Astrocyte (in vitro differentiated cells and primary cell): ENCODE measurements at regions not wholly inside any gene's neighbourhood (a gene's known extent, or its start where the extent isn't known, plus 50 kb on each side); places are given as distances from the start of the nearest gene placed in this dataset.

Source experiments
- DNase-seq: peaks from one replicate; pipeline ENCODE4 v3.0.0-alpha.2; 2010; ENCODE audit warnings: low read depth
- FAIRE-seq: peaks from 2 replicates; lab custom pipeline; 2011; peaks lifted over from hg19 to GRCh38; lab: Jason Lieb, UNC
- H2AFZ ChIP-seq: 2 replicates; pipeline ENCODE4 v1.6.0; 2012; ENCODE audit warnings: low read depth, low read length, inconsistent platforms
- H3K27ac ChIP-seq: 2 replicates; pipeline ENCODE4 v1.5.1; 2011; ENCODE audit warnings: low read depth, low read length, inconsistent platforms
- H3K27me3 ChIP-seq: 2 replicates; pipeline ENCODE4 v1.6.0; 2011; ENCODE audit warnings: low read length, inconsistent platforms; ENCODE audit not compliant: insufficient read depth
- H3K36me3 ChIP-seq: 2 replicates; pipeline ENCODE4 v1.5.1; 2011; ENCODE audit warnings: low read length, inconsistent platforms; ENCODE audit not compliant: insufficient read depth
- H3K4me1 ChIP-seq: 2 replicates; pipeline ENCODE4 v1.5.1; 2011; ENCODE audit warnings: low read length, inconsistent platforms; ENCODE audit not compliant: insufficient read depth
- H3K4me2 ChIP-seq: 2 replicates; pipeline ENCODE4 v1.6.0; 2012; ENCODE audit warnings: low read length, inconsistent platforms
- H3K4me3 ChIP-seq: 2 replicates; pipeline ENCODE4 v1.5.1; 2011; ENCODE audit warnings: low read depth, mild to moderate bottlenecking, low read length, inconsistent platforms; ENCODE audit not compliant: insufficient read depth
- H3K79me2 ChIP-seq: 2 replicates; pipeline ENCODE4 v1.6.0; 2012; ENCODE audit warnings: mild to moderate bottlenecking, low read length, inconsistent platforms; ENCODE audit not compliant: insufficient read depth
- H3K9ac ChIP-seq: 2 replicates; pipeline ENCODE4 v1.6.0; 2012; ENCODE audit warnings: mild to moderate bottlenecking, low read length, inconsistent platforms
- H3K9me3 ChIP-seq: 2 replicates; pipeline ENCODE4 v1.5.1; 2012; ENCODE audit warnings: low read depth, mild to moderate bottlenecking, low read length, inconsistent platforms; ENCODE audit not compliant: insufficient read depth
- H4K20me1 ChIP-seq: 2 replicates; pipeline ENCODE4 v1.6.0; 2012; ENCODE audit warnings: low read length, inconsistent platforms; ENCODE audit not compliant: insufficient read depth
- H3K27ac Mint-ChIP-seq: one replicate; pipeline ENCODE4 v1.8.0; 2021; ENCODE audit warnings: mild to moderate bottlenecking, mixed read lengths; ENCODE audit not compliant: unreplicated experiment
- H3K27me3 Mint-ChIP-seq: one replicate; pipeline ENCODE4 v1.8.0; 2021; ENCODE audit warnings: low read depth, mixed read lengths; ENCODE audit not compliant: unreplicated experiment
- H3K36me3 Mint-ChIP-seq: one replicate; pipeline ENCODE4 v1.8.0; 2021; ENCODE audit warnings: low read depth, mixed read lengths; ENCODE audit not compliant: unreplicated experiment
- H3K4me1 Mint-ChIP-seq: one replicate; pipeline ENCODE4 v1.8.0; 2021; ENCODE audit warnings: low read depth, mixed read lengths; ENCODE audit not compliant: unreplicated experiment
- H3K4me3 Mint-ChIP-seq: one replicate; pipeline ENCODE4 v1.8.0; 2021; ENCODE audit warnings: mild to moderate bottlenecking, moderate library complexity, mixed read lengths; ENCODE audit not compliant: unreplicated experiment
- H3K9me3 Mint-ChIP-seq: one replicate; pipeline ENCODE4 v1.8.0; 2021; ENCODE audit warnings: mild to moderate bottlenecking, mixed read lengths; ENCODE audit not compliant: unreplicated experiment
- CTCF ChIP-seq: IDR thresholded peaks from 2 replicates; pipeline ENCODE4 v1.5.1; 2011; ENCODE audit warnings: low read depth, mild to moderate bottlenecking, inconsistent platforms, low read length, moderate library complexity; ENCODE audit not compliant: insufficient read depth
- EZH2 ChIP-seq: IDR thresholded peaks from 2 replicates; pipeline ENCODE4 v1.6.1; 2012; ENCODE audit warnings: mild to moderate bottlenecking, low read length, inconsistent platforms; ENCODE audit not compliant: insufficient read depth

- no peaks in the 10 kb centered on the region for H3K36me3 ChIP-seq
- Mint-ChIP-seq H3K27ac (no peak overlapping the region), H3K36me3 (no peaks in the 10 kb centered on the region), H3K4me3 (no peak overlapping the region), H3K27me3 (no peaks in the 10 kb centered on the region), H3K4me1 (no peaks in the 10 kb centered on the region), H3K9me3 (peaks cover 3% of the 10 kb centered on the region)
- H3K27ac ChIP-seq, result no peak overlapping the region
- no peak overlapping the region for H2AFZ ChIP-seq
- no peaks in the 10 kb centered on the region for H3K9me3 ChIP-seq
- TF ChIP-seq CTCF (no peak), EZH2 (no peak)
- H3K79me2 ChIP-seq, result no peaks in the 10 kb centered on the region
- DNase-seq, result no peak
- H3K9ac ChIP-seq, result no peak overlapping the region
- no peak for FAIRE-seq
- no peak overlapping the region for H3K4me3 ChIP-seq
- no peaks in the 10 kb centered on the region for H4K20me1 ChIP-seq
- H3K27me3 ChIP-seq, result no peaks in the 10 kb centered on the region
- H3K4me2 ChIP-seq, result no peak overlapping the region
- H3K4me1 ChIP-seq, result no peaks in the 10 kb centered on the region
Observed at GRCh38 chr6:91330896-91331295, 744.0 kb upstream of the MAP3K7 start.

- Mint-ChIP-seq H3K9me3 (no peaks in the 10 kb centered on the region), H3K36me3 (no peaks in the 10 kb centered on the region), H3K4me1 (no peaks in the 10 kb centered on the region), H3K27me3 (no peaks in the 10 kb centered on the region), H3K4me3 (no peak overlapping the region), H3K27ac (no peak overlapping the region)
- Histone ChIP-seq H2AFZ (no peak overlapping the region), H3K79me2 (no peaks in the 10 kb centered on the region), H3K4me2 (no peak overlapping the region), H4K20me1 (no peaks in the 10 kb centered on the region), H3K27me3 (no peaks in the 10 kb centered on the region), H3K9ac (no peak overlapping the region), H3K27ac (no peak overlapping the region), H3K36me3 (no peaks in the 10 kb centered on the region), H3K9me3 (no peaks in the 10 kb centered on the region), H3K4me3 (no peak overlapping the region), H3K4me1 (no peaks in the 10 kb centered on the region)
- DNase-seq, result no peak
- no peak for FAIRE-seq
- TF ChIP-seq EZH2, result no peak
- no peak for TF ChIP-seq CTCF
Observed at GRCh38 chr6:91328241-91328640, 741.4 kb upstream of the MAP3K7 start.

GRCh38 chr6:91324711-91325110 lies 737.8 kb upstream of the MAP3K7 start:
- Histone ChIP-seq H2AFZ (no peak overlapping the region), H3K9me3 (no peaks in the 10 kb centered on the region), H4K20me1 (no peaks in the 10 kb centered on the region), H3K9ac (no peak overlapping the region), H3K4me1 (no peaks in the 10 kb centered on the region), H3K79me2 (no peaks in the 10 kb centered on the region), H3K4me2 (no peak overlapping the region), H3K27ac (no peak overlapping the region), H3K36me3 (no peaks in the 10 kb centered on the region), H3K4me3 (no peak overlapping the region), H3K27me3 (no peaks in the 10 kb centered on the region)
- no peaks in the 10 kb centered on the region for H3K4me1 Mint-ChIP-seq
- DNase-seq, result no peak
- H3K36me3 Mint-ChIP-seq, result no peaks in the 10 kb centered on the region
- no peaks in the 10 kb centered on the region for H3K27me3 Mint-ChIP-seq
- peak; percentile 17 for FAIRE-seq
- no peaks in the 10 kb centered on the region for H3K9me3 Mint-ChIP-seq
- TF ChIP-seq CTCF (no peak), EZH2 (no peak)
- no peak overlapping the region for H3K27ac Mint-ChIP-seq
- H3K4me3 Mint-ChIP-seq, result no peak overlapping the region
